ENCODE measurements at regions not wholly inside any gene's neighbourhood (a gene's known extent, or its start where the extent isn't known, plus 50 kb on each side); places are given as distances from the start of the nearest gene placed in this dataset.

DNA sequence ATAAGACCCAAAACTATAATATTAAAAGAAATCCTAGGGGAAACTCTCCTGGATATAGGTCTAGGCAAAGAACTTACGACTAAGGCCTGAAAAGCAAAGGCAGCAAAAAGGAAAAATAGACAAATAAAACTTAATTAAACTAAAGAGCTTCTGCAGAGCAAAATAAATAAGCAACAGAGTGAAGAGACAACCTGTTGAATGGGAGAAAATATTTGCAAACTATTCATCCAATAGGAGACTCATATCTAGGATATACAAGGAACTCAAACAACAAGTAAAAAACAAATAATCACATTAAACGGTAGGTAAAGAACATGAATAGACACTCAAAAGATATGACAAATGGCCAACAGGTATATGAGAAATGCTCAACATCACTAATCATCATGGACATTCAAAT, 318.6 kb downstream of the CSNK1G3 start:
- TF ChIP-seq, protein P1, sequence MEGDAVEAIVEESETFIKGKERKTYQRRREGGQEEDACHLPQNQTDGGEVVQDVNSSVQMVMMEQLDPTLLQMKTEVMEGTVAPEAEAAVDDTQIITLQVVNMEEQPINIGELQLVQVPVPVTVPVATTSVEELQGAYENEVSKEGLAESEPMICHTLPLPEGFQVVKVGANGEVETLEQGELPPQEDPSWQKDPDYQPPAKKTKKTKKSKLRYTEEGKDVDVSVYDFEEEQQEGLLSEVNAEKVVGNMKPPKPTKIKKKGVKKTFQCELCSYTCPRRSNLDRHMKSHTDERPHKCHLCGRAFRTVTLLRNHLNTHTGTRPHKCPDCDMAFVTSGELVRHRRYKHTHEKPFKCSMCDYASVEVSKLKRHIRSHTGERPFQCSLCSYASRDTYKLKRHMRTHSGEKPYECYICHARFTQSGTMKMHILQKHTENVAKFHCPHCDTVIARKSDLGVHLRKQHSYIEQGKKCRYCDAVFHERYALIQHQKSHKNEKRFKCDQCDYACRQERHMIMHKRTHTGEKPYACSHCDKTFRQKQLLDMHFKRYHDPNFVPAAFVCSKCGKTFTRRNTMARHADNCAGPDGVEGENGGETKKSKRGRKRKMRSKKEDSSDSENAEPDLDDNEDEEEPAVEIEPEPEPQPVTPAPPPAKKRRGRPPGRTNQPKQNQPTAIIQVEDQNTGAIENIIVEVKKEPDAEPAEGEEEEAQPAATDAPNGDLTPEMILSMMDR (conservative IDR thresholded peaks at IDR 0.05; ENCODE audit: low read depth, low read length): no peak
- no peak for TF ChIP-seq EZH2 (IDR thresholded peaks at IDR 0.05; ENCODE audit: borderline replicate concordance, low read depth, low read length, poor library complexity, severe bottlenecking)
